GM12892 (cell line): ENCODE measurements at regions not wholly inside any gene's neighbourhood (a gene's known extent, or its start where the extent isn't known, plus 50 kb on each side); places are given as distances from the start of the nearest gene placed in this dataset.

Source experiments
- POLR2A ChIP-seq: IDR thresholded peaks from 2 replicates; pipeline ENCODE4 v1.6.1; 2011; ENCODE audit warnings: low read depth, low read length, control low read depth
- POLR2AphosphoS5 ChIP-seq: IDR thresholded peaks from 2 replicates; pipeline ENCODE4 v1.6.1; 2011; ENCODE audit warnings: low read depth, low read length, control low read depth
- TAF1 ChIP-seq: IDR thresholded peaks from 2 replicates; pipeline ENCODE4 v1.6.1; 2011; ENCODE audit warnings: low read depth, mild to moderate bottlenecking, control low read depth, low read length, borderline replicate concordance

GRCh38 chr2:41949091-41949882 is 98.5 kb upstream of the PKDCC start:
- TF ChIP-seq POLR2A (no peak), POLR2AphosphoS5 (no peak), TAF1 (no peak)
